ENCODE measurements at regions not wholly inside any gene's neighbourhood (a gene's known extent, or its start where the extent isn't known, plus 50 kb on each side); places are given as distances from the start of the nearest gene placed in this dataset.

- no peak overlapping the region for H3K4me3 ChIP-seq (ENCODE audit: low read depth, low read length)
- no peak for DNase-seq (ENCODE audit: low read depth)
- TF ChIP-seq CTCF (IDR thresholded peaks at IDR 0.05; ENCODE audit: low read depth, low read length, missing control alignments) = no peak
Measured at GRCh38 chr6:81246200-81246599, 506.3 kb downstream of the TENT5A start.

- no peak overlapping the region for H3K4me3 ChIP-seq (ENCODE audit: low read depth, low read length)
- no peak for TF ChIP-seq CTCF (IDR thresholded peaks at IDR 0.05; ENCODE audit: low read depth, low read length, missing control alignments)
- DNase-seq (ENCODE audit: low read depth) = no peak
Measured at GRCh38 chr6:81242624-81243023, 509.9 kb downstream of the TENT5A start.

- H3K4me3 ChIP-seq (ENCODE audit: low read depth, low read length) = no peak overlapping the region
- no peak for TF ChIP-seq CTCF (IDR thresholded peaks at IDR 0.05; ENCODE audit: low read depth, low read length, missing control alignments)
- DNase-seq (ENCODE audit: low read depth) = no peak
Measured at GRCh38 chr6:81241126-81242041, 511.1 kb downstream of the TENT5A start.

GRCh38 chr6:81238390-81238789 lies 514.1 kb downstream of the TENT5A start:
- no peak for TF ChIP-seq CTCF (IDR thresholded peaks at IDR 0.05; ENCODE audit: low read depth, low read length, missing control alignments)
- no peak for DNase-seq (ENCODE audit: low read depth)
- no peak overlapping the region for H3K4me3 ChIP-seq (ENCODE audit: low read depth, low read length)

- no peak for DNase-seq (ENCODE audit: low read depth)
- TF ChIP-seq CTCF (IDR thresholded peaks at IDR 0.05; ENCODE audit: low read depth, low read length, missing control alignments) = no peak
- H3K4me3 ChIP-seq (ENCODE audit: low read depth, low read length) = no peak overlapping the region
Measured at GRCh38 chr6:81237226-81237625, 515.3 kb downstream of the TENT5A start.

- DNase-seq (ENCODE audit: low read depth) = no peak
- TF ChIP-seq CTCF (IDR thresholded peaks at IDR 0.05; ENCODE audit: low read depth, low read length, missing control alignments) = no peak
- no peak overlapping the region for H3K4me3 ChIP-seq (ENCODE audit: low read depth, low read length)
Measured at GRCh38 chr6:81235512-81235911, 517.0 kb downstream of the TENT5A start.

- no peak overlapping the region for H3K4me3 ChIP-seq (ENCODE audit: low read depth, low read length)
- TF ChIP-seq CTCF (IDR thresholded peaks at IDR 0.05; ENCODE audit: low read depth, low read length, missing control alignments) = no peak
- no peak for DNase-seq (ENCODE audit: low read depth)
Measured at GRCh38 chr6:81233990-81234389, 518.5 kb downstream of the TENT5A start.

All from GM12864 (cell line).